Vagina (tissue), 2 donors: ENCODE measurements at regions not wholly inside any gene's neighbourhood (a gene's known extent, or its start where the extent isn't known, plus 50 kb on each side); places are given as distances from the start of the nearest gene placed in this dataset.

ENCODE experiments used
- POLR2A ChIP-seq, 2 donors: fragments of 450-650 bp; IDR thresholded peaks; one replicate each; pipeline ENCODE4 v1.6.1; 2017; ENCODE audit warnings: antibody characterized with exemption in 2 of 2, mild to moderate bottlenecking in 2 of 2, moderate library complexity in 2 of 2
- POLR2AphosphoS5 ChIP-seq, 2 donors: sonication (generic); formaldehyde crosslinking; IDR thresholded peaks; one replicate each; pipeline ENCODE4 v1.9.0; 2017; ENCODE audit warnings: antibody characterized with exemption in 2 of 2, mild to moderate bottlenecking in 2 of 2, low read depth in 1 of 2; ENCODE audit not compliant: insufficient read depth in 1 of 2
- TF ChIP-seq, protein P1 (sequence below), 3 experiments: fragments of 450-650 bp in 2 of 3; fragments of 200-600 bp in 1 of 3; sonication (generic) in 1 of 3; IDR thresholded peaks; one replicate each; pipeline ENCODE4 v1.5.1; 2017 to 2019; ENCODE audit warnings: antibody characterized with exemption in 3 of 3, mild to moderate bottlenecking in 2 of 3, moderate library complexity in 2 of 3

DNA sequence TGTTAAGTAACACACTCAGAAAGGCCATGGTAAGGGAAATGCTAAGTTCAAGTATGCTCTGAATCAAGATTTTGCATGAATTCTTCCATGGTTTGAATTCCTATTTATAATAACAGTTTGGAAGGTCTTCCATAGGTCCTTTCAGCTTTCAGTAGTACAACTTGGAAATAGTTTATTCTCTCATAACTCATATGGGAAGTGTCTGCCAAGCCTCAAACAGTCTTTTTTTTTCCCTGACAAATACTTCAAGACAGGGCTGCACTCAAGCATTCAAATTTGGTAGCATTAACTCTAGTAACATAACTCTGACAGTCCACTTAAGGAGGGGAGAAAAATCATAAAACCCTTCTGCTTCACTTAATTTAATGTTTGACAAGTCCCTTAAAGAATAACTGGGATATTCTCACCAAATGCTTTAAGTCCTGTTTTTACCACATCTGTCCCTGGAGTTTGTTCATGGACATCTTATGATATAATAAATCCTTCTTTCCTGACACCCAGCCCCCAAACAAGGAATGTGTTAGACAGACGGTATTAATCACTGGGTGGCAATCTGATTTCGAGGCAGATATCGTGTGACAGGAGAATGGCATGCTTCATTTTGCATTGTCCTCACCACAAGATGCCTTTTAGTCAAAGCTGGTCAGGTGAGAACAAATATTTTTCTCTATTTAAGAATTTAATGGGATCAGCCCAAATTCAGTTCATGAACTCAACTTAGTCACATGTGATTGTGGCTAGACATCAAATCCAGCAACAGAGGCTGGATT lies 165.7 kb downstream of the BMP4 start:
- TF ChIP-seq, protein P1, sequence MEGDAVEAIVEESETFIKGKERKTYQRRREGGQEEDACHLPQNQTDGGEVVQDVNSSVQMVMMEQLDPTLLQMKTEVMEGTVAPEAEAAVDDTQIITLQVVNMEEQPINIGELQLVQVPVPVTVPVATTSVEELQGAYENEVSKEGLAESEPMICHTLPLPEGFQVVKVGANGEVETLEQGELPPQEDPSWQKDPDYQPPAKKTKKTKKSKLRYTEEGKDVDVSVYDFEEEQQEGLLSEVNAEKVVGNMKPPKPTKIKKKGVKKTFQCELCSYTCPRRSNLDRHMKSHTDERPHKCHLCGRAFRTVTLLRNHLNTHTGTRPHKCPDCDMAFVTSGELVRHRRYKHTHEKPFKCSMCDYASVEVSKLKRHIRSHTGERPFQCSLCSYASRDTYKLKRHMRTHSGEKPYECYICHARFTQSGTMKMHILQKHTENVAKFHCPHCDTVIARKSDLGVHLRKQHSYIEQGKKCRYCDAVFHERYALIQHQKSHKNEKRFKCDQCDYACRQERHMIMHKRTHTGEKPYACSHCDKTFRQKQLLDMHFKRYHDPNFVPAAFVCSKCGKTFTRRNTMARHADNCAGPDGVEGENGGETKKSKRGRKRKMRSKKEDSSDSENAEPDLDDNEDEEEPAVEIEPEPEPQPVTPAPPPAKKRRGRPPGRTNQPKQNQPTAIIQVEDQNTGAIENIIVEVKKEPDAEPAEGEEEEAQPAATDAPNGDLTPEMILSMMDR (IDR thresholded peaks at IDR 0.05): no peak
- no peak for TF ChIP-seq POLR2A (IDR thresholded peaks at IDR 0.05)
- TF ChIP-seq POLR2AphosphoS5 (IDR thresholded peaks at IDR 0.05; ENCODE audit: insufficient read depth in 1 of 2, low read depth in 1 of 2): no peak
